Mesothelial cell of epicardium (in vitro differentiated cells): ENCODE measurements at regions not wholly inside any gene's neighbourhood (a gene's known extent, or its start where the extent isn't known, plus 50 kb on each side); places are given as distances from the start of the nearest gene placed in this dataset.
"Not testable (repeated sequence)": the region's sequence is repeated elsewhere in the genome, so short reads cannot be mapped to it uniquely, and the experiment has no call there.

Source experiments
- DNase-seq, 2 experiments: peaks; one replicate each; pipeline ENCODE4 v3.0.0; 2021; ENCODE audit warnings: low spot score in 2 of 2; ENCODE audit not compliant: unreplicated experiment in 2 of 2
- H3K27ac Mint-ChIP-seq: 2 replicates; pipeline ENCODE4 v1.8.0; 2021; ENCODE audit warnings: mixed read lengths
- H3K27me3 Mint-ChIP-seq: 2 replicates; pipeline ENCODE4 v1.8.0; 2021; ENCODE audit warnings: low read depth, mixed read lengths
- H3K36me3 Mint-ChIP-seq: 2 replicates; pipeline ENCODE4 v1.8.0; 2021; ENCODE audit warnings: mixed read lengths
- H3K4me1 Mint-ChIP-seq: 2 replicates; pipeline ENCODE4 v1.8.0; 2021; ENCODE audit warnings: mixed read lengths
- H3K4me3 Mint-ChIP-seq: 2 replicates; pipeline ENCODE4 v1.8.0; 2021; ENCODE audit warnings: mild to moderate bottlenecking, moderate library complexity, mixed read lengths
- H3K9me3 Mint-ChIP-seq: 2 replicates; pipeline ENCODE4 v1.8.0; 2021; ENCODE audit warnings: mixed read lengths
- TF ChIP-seq, protein P1 (sequence below): fragments of 200-600 bp; sonication (generic); IDR thresholded peaks from one replicate; pipeline ENCODE4 v1.5.0; 2021; ENCODE audit warnings: antibody characterized with exemption; ENCODE audit not compliant: unreplicated experiment

DNA sequence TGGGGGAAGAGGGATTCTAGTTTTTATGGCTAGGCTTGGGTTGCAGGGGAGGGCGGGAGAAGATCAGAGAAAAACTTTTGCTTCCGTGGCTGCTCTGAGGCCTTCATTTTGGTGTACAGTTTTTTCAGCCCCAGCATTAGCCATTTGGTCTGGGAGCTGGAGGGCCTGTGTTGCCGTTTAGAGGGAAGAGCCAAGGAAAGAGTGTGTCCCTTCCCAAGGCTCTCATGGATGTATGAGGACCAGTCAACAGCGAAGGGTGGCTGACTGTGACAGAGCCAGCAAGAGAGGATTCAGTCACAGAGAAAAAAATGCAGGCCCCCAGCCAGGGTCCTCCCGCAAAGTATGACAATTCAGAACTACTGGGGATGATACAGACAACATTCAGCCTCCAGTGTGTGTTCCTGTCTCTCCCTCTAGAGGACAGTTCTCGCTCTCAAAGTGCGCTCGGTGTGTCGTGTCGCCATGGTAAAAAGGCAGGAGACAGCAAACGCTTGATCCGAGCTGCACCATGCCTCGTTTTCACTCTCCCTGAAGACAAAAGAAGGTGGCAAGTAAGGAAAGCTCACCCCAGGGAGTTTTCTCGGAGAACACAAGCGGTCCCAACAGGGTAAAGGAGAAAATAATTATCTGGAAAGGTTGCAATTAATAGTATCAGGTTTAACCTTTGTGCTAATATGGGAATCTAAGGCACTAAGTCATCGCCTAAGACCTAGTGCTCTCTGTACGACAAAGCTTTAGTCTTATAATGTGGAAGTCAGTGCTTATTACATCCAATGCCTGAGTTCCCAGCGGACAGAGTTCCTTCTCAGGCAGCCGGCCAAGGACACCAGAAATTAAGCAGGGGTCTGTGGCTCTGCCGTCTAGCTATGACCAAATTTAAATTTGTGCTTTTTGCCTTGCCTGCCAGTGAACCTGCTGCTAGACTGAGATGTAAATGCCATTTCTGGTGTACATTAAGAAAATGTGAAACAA, 157.3 kb upstream of the PLXNC1 start:
- Mint-ChIP-seq H3K36me3 (no peaks in the 10 kb centered on the region), H3K27me3 (no peaks in the 10 kb centered on the region), H3K27ac (peak overlapping the region; percentile 62), H3K4me1 (peaks cover 7% of the 10 kb centered on the region), H3K9me3 (no peaks in the 10 kb centered on the region), H3K4me3 (no peak overlapping the region)
- TF ChIP-seq, protein P1, sequence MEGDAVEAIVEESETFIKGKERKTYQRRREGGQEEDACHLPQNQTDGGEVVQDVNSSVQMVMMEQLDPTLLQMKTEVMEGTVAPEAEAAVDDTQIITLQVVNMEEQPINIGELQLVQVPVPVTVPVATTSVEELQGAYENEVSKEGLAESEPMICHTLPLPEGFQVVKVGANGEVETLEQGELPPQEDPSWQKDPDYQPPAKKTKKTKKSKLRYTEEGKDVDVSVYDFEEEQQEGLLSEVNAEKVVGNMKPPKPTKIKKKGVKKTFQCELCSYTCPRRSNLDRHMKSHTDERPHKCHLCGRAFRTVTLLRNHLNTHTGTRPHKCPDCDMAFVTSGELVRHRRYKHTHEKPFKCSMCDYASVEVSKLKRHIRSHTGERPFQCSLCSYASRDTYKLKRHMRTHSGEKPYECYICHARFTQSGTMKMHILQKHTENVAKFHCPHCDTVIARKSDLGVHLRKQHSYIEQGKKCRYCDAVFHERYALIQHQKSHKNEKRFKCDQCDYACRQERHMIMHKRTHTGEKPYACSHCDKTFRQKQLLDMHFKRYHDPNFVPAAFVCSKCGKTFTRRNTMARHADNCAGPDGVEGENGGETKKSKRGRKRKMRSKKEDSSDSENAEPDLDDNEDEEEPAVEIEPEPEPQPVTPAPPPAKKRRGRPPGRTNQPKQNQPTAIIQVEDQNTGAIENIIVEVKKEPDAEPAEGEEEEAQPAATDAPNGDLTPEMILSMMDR: no peak
- peak in 1 of 2 experiments; percentile 45 for DNase-seq

DNA sequence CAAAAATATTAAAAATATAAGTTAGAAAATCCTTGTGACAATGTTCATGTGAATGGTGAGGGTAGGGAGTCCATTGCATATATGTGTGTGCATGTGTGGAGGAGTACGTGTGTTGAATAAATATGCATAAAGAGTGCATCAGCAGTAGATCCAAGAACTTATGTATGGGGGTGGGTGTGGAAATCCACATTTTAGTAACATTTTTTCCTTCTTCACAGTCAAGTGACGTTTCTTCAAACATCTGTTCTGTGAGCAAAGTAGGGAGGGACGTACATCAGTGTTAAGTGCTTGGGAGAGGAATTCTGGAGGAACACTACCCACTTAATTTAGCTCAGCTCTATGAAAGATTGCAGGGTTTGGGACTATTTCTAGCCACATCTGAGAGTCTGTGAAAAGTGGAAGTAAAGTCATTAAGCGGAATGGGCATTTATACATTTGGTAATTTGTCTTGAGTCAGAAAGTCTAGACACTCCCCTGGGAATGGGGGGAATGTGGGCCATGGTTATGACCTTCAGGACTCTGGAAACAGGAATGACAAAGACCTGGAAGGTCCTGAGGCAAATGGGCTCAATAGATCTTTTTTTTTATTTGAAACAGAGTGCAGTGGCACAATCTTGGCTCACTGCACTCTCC, 156.4 kb upstream of the PLXNC1 start:
- Mint-ChIP-seq H3K4me3 (no peak overlapping the region), H3K36me3 (no peaks in the 10 kb centered on the region), H3K4me1 (peaks cover 7% of the 10 kb centered on the region), H3K27me3 (no peaks in the 10 kb centered on the region), H3K27ac (no peak overlapping the region), H3K9me3 (no peaks in the 10 kb centered on the region)
- DNase-seq: no peak
- TF ChIP-seq, protein P1: no peak

DNA sequence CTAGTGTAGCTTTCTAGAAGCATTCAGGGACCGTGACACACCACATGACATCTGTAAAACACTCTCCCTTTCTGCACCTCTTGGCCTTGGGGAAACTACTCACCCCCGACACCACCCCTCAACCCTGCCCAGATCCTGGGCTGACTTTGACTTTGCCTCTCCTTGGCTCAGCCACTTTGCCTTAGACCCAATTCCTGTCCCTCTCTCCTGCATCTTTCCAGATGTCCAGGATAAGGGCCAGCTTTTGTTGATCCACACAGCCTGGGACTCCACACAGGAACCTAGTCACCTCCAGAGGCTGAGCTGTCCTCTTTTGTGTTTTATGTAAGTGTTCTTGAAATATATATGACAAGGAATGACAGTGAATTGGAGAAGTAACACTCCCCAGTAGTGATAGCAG, 153.7 kb upstream of the PLXNC1 start:
- Mint-ChIP-seq H3K9me3 (peaks cover 18% of the 10 kb centered on the region), H3K4me3 (no peak overlapping the region), H3K4me1 (peaks cover 7% of the 10 kb centered on the region), H3K27me3 (no peaks in the 10 kb centered on the region), H3K36me3 (peaks cover 4% of the 10 kb centered on the region), H3K27ac (no peak overlapping the region)
- TF ChIP-seq, protein P1: no peak
- DNase-seq: no peak

DNA sequence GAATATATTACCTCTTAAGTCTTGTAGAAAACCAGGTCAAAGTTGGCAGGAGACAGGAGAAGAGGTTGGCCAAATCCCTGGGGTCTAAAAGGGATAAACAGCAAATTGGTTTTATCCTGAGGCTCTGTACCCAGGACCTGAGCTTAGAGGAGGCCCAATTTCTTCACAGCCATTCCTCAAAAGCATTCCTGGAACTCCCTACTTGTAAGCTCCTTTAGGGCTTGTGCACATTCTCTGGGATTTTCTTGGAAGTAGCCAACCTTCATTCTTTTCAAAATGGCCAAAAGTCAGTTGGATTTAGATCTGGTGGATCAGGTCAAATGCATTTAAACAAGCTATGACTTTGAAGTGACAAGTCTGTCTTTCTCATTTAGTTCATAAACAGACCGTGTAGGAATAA, 152.1 kb upstream of the PLXNC1 start:
- no peaks in the 10 kb centered on the region for H3K4me1 Mint-ChIP-seq
- H3K27ac Mint-ChIP-seq: no peak overlapping the region
- DNase-seq: no peak
- H3K4me3 Mint-ChIP-seq: no peak overlapping the region
- TF ChIP-seq, protein P1: no peak
- no peaks in the 10 kb centered on the region for H3K27me3 Mint-ChIP-seq
- H3K9me3 Mint-ChIP-seq: peaks cover 18% of the 10 kb centered on the region
- H3K36me3 Mint-ChIP-seq: peaks cover 4% of the 10 kb centered on the region

GRCh38 chr12:94001691-94002090, 146.7 kb upstream of the PLXNC1 start:
- no peak for DNase-seq
- H3K9me3 Mint-ChIP-seq: peaks cover 47% of the 10 kb centered on the region
- no peak overlapping the region for H3K4me3 Mint-ChIP-seq
- TF ChIP-seq, protein P1: no peak
- H3K36me3 Mint-ChIP-seq: peaks cover 10% of the 10 kb centered on the region
- H3K27me3 Mint-ChIP-seq: no peaks in the 10 kb centered on the region
- H3K4me1 Mint-ChIP-seq: no peaks in the 10 kb centered on the region
- H3K27ac Mint-ChIP-seq: no peak overlapping the region

GRCh38 chr12:94002925-94003324, 145.5 kb upstream of the PLXNC1 start:
- H3K4me1 Mint-ChIP-seq, H3K4me3 Mint-ChIP-seq, H3K27me3 Mint-ChIP-seq, H3K27ac Mint-ChIP-seq, H3K36me3 Mint-ChIP-seq, DNase-seq: not testable (repeated sequence)
- peaks cover 49% of the 10 kb centered on the region for H3K9me3 Mint-ChIP-seq

- not testable (repeated sequence) for H3K27me3 Mint-ChIP-seq, H3K27ac Mint-ChIP-seq, H3K4me3 Mint-ChIP-seq, DNase-seq, H3K36me3 Mint-ChIP-seq
- Mint-ChIP-seq H3K4me1 (peaks cover 19% of the 10 kb centered on the region), H3K9me3 (peaks cover 31% of the 10 kb centered on the region)
These were observed 140.5 kb upstream of the PLXNC1 start for GRCh38 chr12:94007833-94008232.
